GM21528 (cell line): ENCODE measurements at regions not wholly inside any gene's neighbourhood (a gene's known extent, or its start where the extent isn't known, plus 50 kb on each side); places are given as distances from the start of the nearest gene placed in this dataset.

Source experiments
- ATAC-seq: cut with Tn5 transposase; IDR thresholded peaks from one replicate; pipeline ENCODE4 v1.9.1; 2021; ENCODE audit warnings: mild to moderate bottlenecking, moderate library complexity; ENCODE audit not compliant: unreplicated experiment, low FRiP score

- no peak for ATAC-seq
These were observed 137.6 kb downstream of the FAM124B start for GRCh38 chr2:224264259-224264658.

- ATAC-seq = no peak
These were observed 138.3 kb downstream of the FAM124B start for GRCh38 chr2:224263571-224264043.

- no peak for ATAC-seq
These were observed 140.6 kb downstream of the FAM124B start for GRCh38 chr2:224261326-224261725.

GRCh38 chr2:224260372-224261020 is 141.4 kb downstream of the FAM124B start:
- no peak for ATAC-seq

GRCh38 chr2:224259831-224260230 is 142.1 kb downstream of the FAM124B start:
- ATAC-seq = no peak

GRCh38 chr2:224258059-224258458 is 143.8 kb downstream of the FAM124B start:
- ATAC-seq = no peak

GRCh38 chr2:224257156-224257555 is 144.8 kb downstream of the FAM124B start:
- ATAC-seq = no peak

GRCh38 chr2:224253464-224253863 is 148.4 kb downstream of the FAM124B start:
- ATAC-seq = no peak

- ATAC-seq = no peak
These were observed 149.3 kb downstream of the FAM124B start for GRCh38 chr2:224252631-224253030.

- ATAC-seq = no peak
These were observed 152.9 kb downstream of the FAM124B start for GRCh38 chr2:224248944-224249371.

GRCh38 chr2:224242561-224242960 is 159.3 kb downstream of the FAM124B start:
- no peak for ATAC-seq

GRCh38 chr2:224241812-224242211 is 160.1 kb downstream of the FAM124B start:
- ATAC-seq = no peak

- ATAC-seq = no peak
These were observed 160.9 kb downstream of the FAM124B start for GRCh38 chr2:224241001-224241400.

- ATAC-seq = no peak
These were observed 177.9 kb downstream of the FAM124B start for GRCh38 chr2:224223851-224224555.

- ATAC-seq = no peak
These were observed 178.9 kb downstream of the FAM124B start for GRCh38 chr2:224222974-224223373.

GRCh38 chr2:224222291-224222690 is 179.6 kb downstream of the FAM124B start:
- no peak for ATAC-seq

GRCh38 chr2:224221455-224221913 is 180.4 kb downstream of the FAM124B start:
- ATAC-seq = no peak

GRCh38 chr2:224220586-224221255 is 181.2 kb downstream of the FAM124B start:
- no peak for ATAC-seq

- no peak for ATAC-seq
These were observed 180.7 kb upstream of the SERPINE2 start for GRCh38 chr2:224219781-224220180.

GRCh38 chr2:224217962-224218347 is 178.9 kb upstream of the SERPINE2 start:
- no peak for ATAC-seq

- no peak for ATAC-seq
These were observed 178.3 kb upstream of the SERPINE2 start for GRCh38 chr2:224217233-224217961.
